Transverse colon (tissue), 4 donors: ENCODE measurements at regions not wholly inside any gene's neighbourhood (a gene's known extent, or its start where the extent isn't known, plus 50 kb on each side); places are given as distances from the start of the nearest gene placed in this dataset.
"Not testable (repeated sequence)": the region's sequence is repeated elsewhere in the genome, so short reads cannot be mapped to it uniquely, and the experiment has no call there.

ENCODE experiments used
- DNase-seq: peaks from one replicate; pipeline ENCODE4 v3.0.0-alpha.2; 2019
- H3K27ac ChIP-seq, 4 donors: fragments of 200-600 bp; sonication (generic); 2 replicates each; pipeline ENCODE4 v1.5.1; 2016 to 2018; ENCODE audit warnings: inconsistent platforms in 4 of 4
- H3K27me3 ChIP-seq: fragments of 200-600 bp; sonication (generic); 2 replicates; pipeline ENCODE4 v1.5.1; 2017; ENCODE audit warnings: inconsistent platforms
- H3K36me3 ChIP-seq, 4 donors: fragments of 200-600 bp; sonication (generic); 2 replicates each; pipeline ENCODE4 v1.5.1; 2017 to 2019; ENCODE audit warnings: inconsistent platforms in 4 of 4
- H3K4me1 ChIP-seq, 4 donors: fragments of 200-600 bp; sonication (generic); 2 replicates each; pipeline ENCODE4 v1.5.1; 2017 to 2020; ENCODE audit warnings: inconsistent platforms in 4 of 4
- H3K4me3 ChIP-seq, 4 donors: fragments of 200-600 bp; sonication (generic); 1 replicate in 1 of 4; 2 replicates in 3 of 4; pipeline versions ENCODE4 v1.5.1 to v1.6.1; 2017 to 2019; ENCODE audit warnings: inconsistent platforms in 4 of 4
- H3K9me3 ChIP-seq, 2 donors: fragments of 200-600 bp; sonication (generic); 2 replicates each; pipeline ENCODE4 v1.5.1; 2017 to 2019; ENCODE audit warnings: inconsistent platforms in 2 of 2
- CTCF ChIP-seq, 5 experiments: fragments of 200-600 bp in 3 of 5; fragments of 450-650 bp in 2 of 5; sonication (generic) in 3 of 5; IDR thresholded peaks; 1 replicate in 2 of 5; 2 replicates in 3 of 5; pipeline ENCODE4 v1.5.1; 2016 to 2017; ENCODE audit warnings: antibody characterized with exemption in 5 of 5, inconsistent platforms in 3 of 5, mild to moderate bottlenecking in 2 of 5, moderate library complexity in 1 of 5
- EP300 ChIP-seq: sonication (generic); formaldehyde crosslinking; IDR thresholded peaks from one replicate; pipeline ENCODE4 v1.6.1; 2017; ENCODE audit warnings: antibody characterized with exemption, low read depth
- POLR2A ChIP-seq: fragments of 450-650 bp; IDR thresholded peaks from one replicate; pipeline ENCODE4 v1.6.1; 2016; ENCODE audit warnings: antibody characterized with exemption, mild to moderate bottlenecking, moderate library complexity
- POLR2AphosphoS5 ChIP-seq, 3 donors: sonication (generic); formaldehyde crosslinking; IDR thresholded peaks; one replicate each; pipeline ENCODE4 v1.6.1; 2016; ENCODE audit warnings: antibody characterized with exemption in 3 of 3
- WGBS, 2 donors: methylation state at CpG; one replicate each; pipeline ENCODE4 v1.1.5; 2018; ENCODE audit warnings: low coverage in 1 of 2; 5-methylcytosine and 5-hydroxymethylcytosine counted together
- in situ Hi-C, 4 donors: fragments of 200-750 bp; cut with MboI; loops; one replicate each; pipeline versions ENCODE4 v1.15.0 to v1.15.1; 2017; ENCODE audit warnings: low sequenced_read_pairs in 3 of 4, low pct_ligation_motif_present in 1 of 4, low pct_unique_long_range_greater_than_20kb in 1 of 4
- intact Hi-C: fragments of 100-400 bp; cut with DNase I; formaldehyde crosslinking; loops from one replicate; pipeline ENCODE4 v1.15.1; 2023; ENCODE audit warnings: low total_unique reads

- H3K4me3 ChIP-seq = no peak overlapping the region
- H3K27me3 ChIP-seq = no peaks in the 10 kb centered on the region
- no peaks in the 10 kb centered on the region for H3K4me1 ChIP-seq
- no peaks in the 10 kb centered on the region for H3K36me3 ChIP-seq
- intact Hi-C loops = no loop called here
- no peak overlapping the region for H3K27ac ChIP-seq
- no peak for TF ChIP-seq POLR2AphosphoS5 (IDR thresholded peaks at IDR 0.05)
- no peak for TF ChIP-seq EP300
- TF ChIP-seq CTCF (IDR thresholded peaks at IDR 0.05) = no peak
- no peak for TF ChIP-seq POLR2A
- DNase-seq = no peak
- in situ Hi-C loops = no loop called here
- no peaks in the 10 kb centered on the region for H3K9me3 ChIP-seq
These were observed 107.5 kb upstream of the MAGEC2 start for GRCh38 chrX:142312591-142312990.

- in situ Hi-C loops = no loop called here
- DNase-seq = no peak
- Histone ChIP-seq H3K36me3 (no peaks in the 10 kb centered on the region), H3K4me3 (no peak overlapping the region), H3K27ac (no peak overlapping the region), H3K4me1 (no peaks in the 10 kb centered on the region), H3K9me3 (no peaks in the 10 kb centered on the region), H3K27me3 (no peaks in the 10 kb centered on the region)
- no peak for TF ChIP-seq POLR2A
- WGBS, 2 donors = 60 to 77% methylated on average over 1 to 2 of the region's 2 CpGs
- intact Hi-C loops = no loop called here
These were observed 94.3 kb upstream of the MAGEC2 start for GRCh38 chrX:142299406-142299805.

- no peaks in the 10 kb centered on the region for H3K4me1 ChIP-seq
- 79 to 80% methylated on average over 1 of the region's 1 CpG for WGBS, 2 donors
- no peak for DNase-seq
- intact Hi-C loops (no loop called here), in situ Hi-C loops (no loop called here)
- no peaks in the 10 kb centered on the region for H3K27me3 ChIP-seq
- TF ChIP-seq POLR2A = no peak
- TF ChIP-seq EP300 = no peak
- TF ChIP-seq POLR2AphosphoS5 (IDR thresholded peaks at IDR 0.05) = no peak
- TF ChIP-seq CTCF (IDR thresholded peaks at IDR 0.05) = no peak
- no peaks in the 10 kb centered on the region for H3K9me3 ChIP-seq
- H3K36me3 ChIP-seq = no peaks in the 10 kb centered on the region
- H3K27ac ChIP-seq = no peak overlapping the region
- no peak overlapping the region for H3K4me3 ChIP-seq
These were observed 91.3 kb upstream of the MAGEC2 start for GRCh38 chrX:142296421-142296820.

DNA sequence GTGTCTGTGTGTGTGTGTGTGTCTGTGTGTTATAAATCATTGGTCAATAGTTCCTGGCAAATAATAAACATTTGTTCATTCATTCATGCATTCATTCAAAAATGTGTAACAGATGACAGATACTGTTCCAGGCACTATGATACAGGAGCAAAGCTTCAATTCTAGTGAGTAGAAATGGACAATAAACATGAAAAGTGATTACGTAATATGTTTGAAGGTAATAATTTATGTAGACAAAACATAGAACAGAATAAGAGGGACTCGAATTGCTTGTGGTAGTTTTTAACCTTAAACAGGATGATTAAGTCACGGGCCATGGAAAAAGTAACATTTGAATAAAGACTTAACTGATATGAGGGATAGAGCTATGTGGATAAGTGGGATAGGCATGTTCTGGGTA, 90.1 kb upstream of the MAGEC2 start:
- no peaks in the 10 kb centered on the region for H3K4me1 ChIP-seq
- no peak for TF ChIP-seq CTCF (IDR thresholded peaks at IDR 0.05)
- TF ChIP-seq EP300 = no peak
- TF ChIP-seq POLR2A = no peak
- no peak for TF ChIP-seq POLR2AphosphoS5 (IDR thresholded peaks at IDR 0.05)
- intact Hi-C loops = no loop called here
- WGBS, 2 donors = 57 to 58% methylated on average over 3 of the region's 3 CpGs
- no peaks in the 10 kb centered on the region for H3K27me3 ChIP-seq
- no peak overlapping the region for H3K4me3 ChIP-seq
- no peaks in the 10 kb centered on the region for H3K9me3 ChIP-seq
- H3K27ac ChIP-seq = no peak overlapping the region
- in situ Hi-C loops = no loop called here
- DNase-seq = no peak
- no peaks in the 10 kb centered on the region for H3K36me3 ChIP-seq

DNA sequence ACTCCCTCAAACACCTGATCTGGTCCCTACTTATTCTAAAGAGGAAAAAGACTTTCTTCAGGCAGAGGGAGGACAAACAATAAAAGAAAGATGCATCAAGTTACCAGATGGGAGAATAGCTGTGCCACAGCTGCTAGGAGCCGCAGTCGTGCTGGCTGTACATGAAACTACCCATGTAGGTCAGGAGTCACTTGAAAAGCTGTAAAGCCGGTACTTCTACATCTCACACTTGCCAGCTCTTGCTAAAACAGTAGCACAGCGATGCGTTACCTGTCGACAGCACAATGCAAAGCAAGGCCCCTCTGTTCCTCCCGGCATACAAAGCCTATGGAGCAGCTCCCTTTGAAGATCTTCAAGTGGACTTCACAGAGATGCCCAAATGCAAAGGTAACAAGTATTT, 65.1 kb upstream of the MAGEC2 start:
- H3K27me3 ChIP-seq, DNase-seq, H3K4me3 ChIP-seq, intact Hi-C loops, H3K36me3 ChIP-seq, H3K9me3 ChIP-seq, in situ Hi-C loops, H3K4me1 ChIP-seq, H3K27ac ChIP-seq: not testable (repeated sequence)
- WGBS, 2 donors = 78% methylated on average over 7 of the region's 7 CpGs; no CpG with 5 or more reads in 1 of the 2 donors
